Ishikawa (cell line): ENCODE measurements at regions not wholly inside any gene's neighbourhood (a gene's known extent, or its start where the extent isn't known, plus 50 kb on each side); places are given as distances from the start of the nearest gene placed in this dataset.

Experiments
- CEBPB ChIP-seq: IDR thresholded peaks from 2 replicates; pipeline ENCODE4 v1.6.1; 2012
- CREB1 ChIP-seq: IDR thresholded peaks from 2 replicates; pipeline ENCODE4 v1.6.1; 2012; ENCODE audit warnings: low read depth
- EGR1 ChIP-seq: IDR thresholded peaks from 2 replicates; pipeline ENCODE4 v1.6.1; 2012
- EP300 ChIP-seq: IDR thresholded peaks from 2 replicates; pipeline ENCODE4 v1.6.1; 2012; ENCODE audit warnings: borderline replicate concordance
- FOXM1 ChIP-seq: IDR thresholded peaks from 2 replicates; pipeline ENCODE4 v1.6.1; 2012; ENCODE audit warnings: low read depth, borderline replicate concordance
- NFIC ChIP-seq: IDR thresholded peaks from 2 replicates; pipeline ENCODE4 v1.6.1; 2012
- RAD21 ChIP-seq: IDR thresholded peaks from 2 replicates; pipeline ENCODE4 v1.6.1; 2012; ENCODE audit warnings: low read depth
- TAF1 ChIP-seq: IDR thresholded peaks from 2 replicates; pipeline ENCODE4 v1.6.1; 2012; ENCODE audit warnings: low read depth, mild to moderate bottlenecking
- TCF12 ChIP-seq: IDR thresholded peaks from 2 replicates; pipeline ENCODE4 v1.6.1; 2012; ENCODE audit warnings: low read depth
- TEAD4 ChIP-seq: IDR thresholded peaks from 2 replicates; pipeline ENCODE4 v1.6.1; 2012
- YY1 ChIP-seq: IDR thresholded peaks from 2 replicates; pipeline ENCODE4 v1.6.1; 2012; ENCODE audit warnings: low read depth
- ZBTB7A ChIP-seq: IDR thresholded peaks from 2 replicates; pipeline ENCODE4 v1.6.1; 2012; ENCODE audit warnings: low read depth
- TF ChIP-seq, protein P1 (sequence below): IDR thresholded peaks from 2 replicates; pipeline ENCODE4 v1.6.1; 2012
- TF ChIP-seq, protein P2 (sequence below): IDR thresholded peaks from 2 replicates; pipeline ENCODE4 v1.6.1; 2012
- TF ChIP-seq, protein P3 (sequence below): IDR thresholded peaks from 2 replicates; pipeline ENCODE4 v1.6.1; 2012; ENCODE audit warnings: low read depth, mild to moderate bottlenecking

DNA sequence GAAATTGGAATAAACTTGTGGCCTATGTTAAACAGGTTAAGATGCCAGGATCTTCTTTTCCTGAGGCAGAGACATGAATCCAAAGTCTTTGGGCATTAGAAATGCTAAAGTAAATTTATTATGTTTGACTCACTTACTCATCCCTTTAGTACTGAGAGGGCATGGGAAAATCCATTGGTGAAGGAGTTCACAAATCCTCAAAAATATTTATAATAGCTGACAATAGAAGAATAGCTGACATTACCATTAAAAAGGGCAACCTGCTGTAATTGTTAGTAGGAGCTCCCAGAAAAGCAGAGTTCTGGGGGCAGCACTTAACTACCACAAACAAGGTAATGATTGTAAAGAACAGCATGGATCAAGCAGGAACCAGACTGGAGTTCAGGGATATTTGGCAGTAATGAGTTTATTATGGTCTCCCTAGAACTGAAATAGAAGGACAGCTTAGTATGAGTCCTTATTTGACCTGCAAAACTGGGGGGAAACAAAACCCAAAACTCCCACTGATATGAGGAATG lies 285.8 kb upstream of the KLHL1 start:
- TF ChIP-seq, protein P1, sequence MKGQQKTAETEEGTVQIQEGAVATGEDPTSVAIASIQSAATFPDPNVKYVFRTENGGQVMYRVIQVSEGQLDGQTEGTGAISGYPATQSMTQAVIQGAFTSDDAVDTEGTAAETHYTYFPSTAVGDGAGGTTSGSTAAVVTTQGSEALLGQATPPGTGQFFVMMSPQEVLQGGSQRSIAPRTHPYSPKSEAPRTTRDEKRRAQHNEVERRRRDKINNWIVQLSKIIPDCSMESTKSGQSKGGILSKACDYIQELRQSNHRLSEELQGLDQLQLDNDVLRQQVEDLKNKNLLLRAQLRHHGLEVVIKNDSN, result no peak
- TF ChIP-seq EGR1 (no peak), EP300 (no peak), TCF12 (no peak), ZBTB7A (no peak), TAF1 (no peak), RAD21 (no peak), FOXM1 (no peak)
- TF ChIP-seq, protein P2, sequence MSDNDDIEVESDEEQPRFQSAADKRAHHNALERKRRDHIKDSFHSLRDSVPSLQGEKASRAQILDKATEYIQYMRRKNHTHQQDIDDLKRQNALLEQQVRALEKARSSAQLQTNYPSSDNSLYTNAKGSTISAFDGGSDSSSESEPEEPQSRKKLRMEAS, result no peak
- TF ChIP-seq, protein P3, sequence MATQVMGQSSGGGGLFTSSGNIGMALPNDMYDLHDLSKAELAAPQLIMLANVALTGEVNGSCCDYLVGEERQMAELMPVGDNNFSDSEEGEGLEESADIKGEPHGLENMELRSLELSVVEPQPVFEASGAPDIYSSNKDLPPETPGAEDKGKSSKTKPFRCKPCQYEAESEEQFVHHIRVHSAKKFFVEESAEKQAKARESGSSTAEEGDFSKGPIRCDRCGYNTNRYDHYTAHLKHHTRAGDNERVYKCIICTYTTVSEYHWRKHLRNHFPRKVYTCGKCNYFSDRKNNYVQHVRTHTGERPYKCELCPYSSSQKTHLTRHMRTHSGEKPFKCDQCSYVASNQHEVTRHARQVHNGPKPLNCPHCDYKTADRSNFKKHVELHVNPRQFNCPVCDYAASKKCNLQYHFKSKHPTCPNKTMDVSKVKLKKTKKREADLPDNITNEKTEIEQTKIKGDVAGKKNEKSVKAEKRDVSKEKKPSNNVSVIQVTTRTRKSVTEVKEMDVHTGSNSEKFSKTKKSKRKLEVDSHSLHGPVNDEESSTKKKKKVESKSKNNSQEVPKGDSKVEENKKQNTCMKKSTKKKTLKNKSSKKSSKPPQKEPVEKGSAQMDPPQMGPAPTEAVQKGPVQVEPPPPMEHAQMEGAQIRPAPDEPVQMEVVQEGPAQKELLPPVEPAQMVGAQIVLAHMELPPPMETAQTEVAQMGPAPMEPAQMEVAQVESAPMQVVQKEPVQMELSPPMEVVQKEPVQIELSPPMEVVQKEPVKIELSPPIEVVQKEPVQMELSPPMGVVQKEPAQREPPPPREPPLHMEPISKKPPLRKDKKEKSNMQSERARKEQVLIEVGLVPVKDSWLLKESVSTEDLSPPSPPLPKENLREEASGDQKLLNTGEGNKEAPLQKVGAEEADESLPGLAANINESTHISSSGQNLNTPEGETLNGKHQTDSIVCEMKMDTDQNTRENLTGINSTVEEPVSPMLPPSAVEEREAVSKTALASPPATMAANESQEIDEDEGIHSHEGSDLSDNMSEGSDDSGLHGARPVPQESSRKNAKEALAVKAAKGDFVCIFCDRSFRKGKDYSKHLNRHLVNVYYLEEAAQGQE, result no peak

DNA sequence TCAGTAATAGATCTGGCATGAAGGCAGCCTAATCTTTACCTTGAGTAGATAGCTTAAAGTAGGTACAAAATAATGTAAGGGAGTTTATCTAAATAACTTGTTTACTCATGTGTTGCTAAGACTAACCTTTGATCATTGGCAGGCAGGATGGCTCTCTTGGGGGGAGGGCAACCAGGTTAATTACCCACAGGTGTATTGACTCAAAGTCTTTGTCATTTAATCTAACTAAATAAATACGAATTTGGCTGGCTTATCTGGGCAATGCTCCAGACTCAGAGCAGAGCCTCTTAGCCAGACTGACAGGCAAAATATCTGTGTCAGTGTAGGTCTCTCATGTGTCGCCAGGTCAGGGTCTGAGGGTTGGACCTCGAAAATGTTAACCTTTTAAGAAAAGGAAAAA lies 283.4 kb upstream of the KLHL1 start:
- no peak for TF ChIP-seq CREB1
- no peak for TF ChIP-seq FOXM1
- no peak for TF ChIP-seq EP300
- TF ChIP-seq TAF1, result no peak
- TF ChIP-seq YY1, result no peak
- TF ChIP-seq, protein P2, result no peak
- TF ChIP-seq CEBPB, result no peak
- no peak for TF ChIP-seq NFIC
- TF ChIP-seq ZBTB7A, result no peak
- no peak for TF ChIP-seq TCF12
- no peak for TF ChIP-seq TEAD4

DNA sequence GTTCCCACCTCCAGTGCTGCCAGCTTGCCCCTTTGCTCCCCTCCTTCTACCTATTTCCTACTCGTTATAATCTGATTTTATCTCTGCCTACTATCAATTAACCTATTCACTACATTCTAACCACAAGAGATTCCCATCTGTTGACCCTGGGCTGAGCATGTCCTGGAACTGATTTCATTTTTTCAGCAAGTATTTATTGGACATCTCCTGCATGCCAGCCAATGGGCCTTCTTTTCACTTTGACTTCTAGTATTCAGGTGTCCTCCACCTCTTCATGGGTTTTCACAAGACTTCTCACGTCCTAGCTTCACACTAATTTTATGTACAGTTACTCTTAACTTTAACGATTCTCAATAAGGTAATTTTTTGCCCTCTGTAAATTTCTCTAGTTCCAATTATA lies 282.7 kb upstream of the KLHL1 start:
- TF ChIP-seq RAD21, result no peak
- no peak for TF ChIP-seq EP300
- no peak for TF ChIP-seq YY1
- TF ChIP-seq FOXM1, result no peak
- TF ChIP-seq ZBTB7A, result no peak
- no peak for TF ChIP-seq EGR1
- TF ChIP-seq, protein P1, result no peak
- no peak for TF ChIP-seq TAF1
- TF ChIP-seq, protein P3, result no peak
- TF ChIP-seq, protein P2, result no peak
- no peak for TF ChIP-seq TEAD4

DNA sequence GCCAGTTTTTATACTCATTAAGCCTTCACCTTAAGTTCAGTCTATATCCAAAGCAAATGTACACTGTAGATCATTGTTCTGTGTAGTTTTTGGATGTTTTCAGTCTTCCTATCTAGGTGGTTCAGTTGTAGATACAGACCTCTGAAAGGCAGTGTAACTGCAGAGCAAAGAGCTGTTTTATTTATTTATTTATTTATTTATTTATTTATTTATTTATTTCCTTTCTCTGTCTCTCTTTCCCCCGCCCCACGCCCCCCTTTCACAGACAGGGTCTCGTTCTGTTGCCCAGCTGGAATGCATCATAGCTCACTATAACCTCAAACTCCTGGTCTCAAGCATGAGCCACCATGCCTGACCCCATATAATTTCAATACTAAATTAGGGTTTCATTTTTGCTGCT lies 281.8 kb upstream of the KLHL1 start:
- TF ChIP-seq RAD21 (no peak), TEAD4 (no peak), TAF1 (no peak), YY1 (no peak), EP300 (no peak), EGR1 (no peak), FOXM1 (no peak), CEBPB (no peak), ZBTB7A (no peak), CREB1 (no peak), TCF12 (no peak), NFIC (no peak)
- TF ChIP-seq, protein P2, result no peak
- TF ChIP-seq, protein P1, result no peak
- TF ChIP-seq, protein P3, result no peak
